ENCODE measurements at regions not wholly inside any gene's neighbourhood (a gene's known extent, or its start where the extent isn't known, plus 50 kb on each side); places are given as distances from the start of the nearest gene placed in this dataset.

- Mint-ChIP-seq H3K27me3 (ENCODE audit: low read depth) (no peaks in the 10 kb centered on the region), H3K27ac (no peak overlapping the region), H3K9me3 (ENCODE audit: insufficient read depth) (no peaks in the 10 kb centered on the region), H3K36me3 (ENCODE audit: low read depth) (no peaks in the 10 kb centered on the region), H3K4me3 (no peak overlapping the region), H3K4me1 (ENCODE audit: low read depth) (no peaks in the 10 kb centered on the region)
- no peak for ATAC-seq
- ChIA-PET CTCF (no interaction called here), POLR2A (no interaction called here)
- DNase-seq: no peak
Observed at GRCh38 chr11:21625982-21626381, 566.9 kb upstream of the ANO5 start.

GRCh38 chr11:21628641-21629040, 564.2 kb upstream of the ANO5 start:
- CTCF ChIA-PET: no interaction called here

GRCh38 chr11:21630934-21631478, 561.9 kb upstream of the ANO5 start:
- no peaks in the 10 kb centered on the region for H3K4me1 Mint-ChIP-seq (ENCODE audit: low read depth)
- H3K27me3 Mint-ChIP-seq (ENCODE audit: low read depth): no peaks in the 10 kb centered on the region
- ATAC-seq: no peak
- H3K27ac Mint-ChIP-seq: no peak overlapping the region
- H3K9me3 Mint-ChIP-seq (ENCODE audit: insufficient read depth): no peaks in the 10 kb centered on the region
- CTCF ChIA-PET: no interaction called here
- no peak for DNase-seq
- POLR2A ChIA-PET: no interaction called here
- H3K36me3 Mint-ChIP-seq (ENCODE audit: low read depth): no peaks in the 10 kb centered on the region
- no peak overlapping the region for H3K4me3 Mint-ChIP-seq

More at GRCh38 chr11:21628641-21629040, 564.2 kb upstream of the ANO5 start:
- H3K36me3 Mint-ChIP-seq (ENCODE audit: low read depth): no peaks in the 10 kb centered on the region
- DNase-seq (no peak), ATAC-seq (no peak)
- POLR2A ChIA-PET: no interaction called here
- no peak overlapping the region for H3K27ac Mint-ChIP-seq
- H3K4me1 Mint-ChIP-seq (ENCODE audit: low read depth): no peaks in the 10 kb centered on the region
- no peak overlapping the region for H3K4me3 Mint-ChIP-seq
- no peaks in the 10 kb centered on the region for H3K27me3 Mint-ChIP-seq (ENCODE audit: low read depth)
- no peaks in the 10 kb centered on the region for H3K9me3 Mint-ChIP-seq (ENCODE audit: insufficient read depth)

- CTCF ChIA-PET: no interaction called here
- POLR2A ChIA-PET: no interaction called here
- Mint-ChIP-seq H3K27ac (no peak overlapping the region), H3K27me3 (ENCODE audit: low read depth) (no peaks in the 10 kb centered on the region), H3K9me3 (ENCODE audit: insufficient read depth) (no peaks in the 10 kb centered on the region), H3K36me3 (ENCODE audit: low read depth) (no peaks in the 10 kb centered on the region), H3K4me1 (ENCODE audit: low read depth) (no peaks in the 10 kb centered on the region), H3K4me3 (no peak overlapping the region)
- ATAC-seq (no peak), DNase-seq (no peak)
Observed at GRCh38 chr11:21631991-21632390, 560.9 kb upstream of the ANO5 start.

GRCh38 chr11:21634491-21634890, 558.4 kb upstream of the ANO5 start:
- ChIA-PET POLR2A (no interaction called here), CTCF (no interaction called here)
- ATAC-seq (no peak), DNase-seq (no peak)
- H3K27ac Mint-ChIP-seq: no peak overlapping the region
- no peaks in the 10 kb centered on the region for H3K4me1 Mint-ChIP-seq (ENCODE audit: low read depth)
- no peaks in the 10 kb centered on the region for H3K9me3 Mint-ChIP-seq (ENCODE audit: insufficient read depth)
- H3K36me3 Mint-ChIP-seq (ENCODE audit: low read depth): no peaks in the 10 kb centered on the region
- no peak overlapping the region for H3K4me3 Mint-ChIP-seq
- no peaks in the 10 kb centered on the region for H3K27me3 Mint-ChIP-seq (ENCODE audit: low read depth)

GRCh38 chr11:21634956-21635355, 557.9 kb upstream of the ANO5 start:
- H3K4me3 Mint-ChIP-seq: no peak overlapping the region

GRCh38 chr11:21635394-21636145, 557.3 kb upstream of the ANO5 start:
- Mint-ChIP-seq H3K36me3 (ENCODE audit: low read depth) (no peaks in the 10 kb centered on the region), H3K4me1 (ENCODE audit: low read depth) (no peaks in the 10 kb centered on the region), H3K27me3 (ENCODE audit: low read depth) (no peaks in the 10 kb centered on the region), H3K9me3 (ENCODE audit: insufficient read depth) (no peaks in the 10 kb centered on the region), H3K27ac (no peak overlapping the region), H3K4me3 (no peak overlapping the region)
- no peak for DNase-seq
- ChIA-PET CTCF (no interaction called here), POLR2A (no interaction called here)
- no peak for ATAC-seq

More at GRCh38 chr11:21634956-21635355, 557.9 kb upstream of the ANO5 start:
- no peak for DNase-seq
- POLR2A ChIA-PET: no interaction called here
- no peaks in the 10 kb centered on the region for H3K9me3 Mint-ChIP-seq (ENCODE audit: insufficient read depth)
- no peaks in the 10 kb centered on the region for H3K27me3 Mint-ChIP-seq (ENCODE audit: low read depth)
- H3K36me3 Mint-ChIP-seq (ENCODE audit: low read depth): no peaks in the 10 kb centered on the region
- ATAC-seq: no peak
- CTCF ChIA-PET: no interaction called here
- no peaks in the 10 kb centered on the region for H3K4me1 Mint-ChIP-seq (ENCODE audit: low read depth)
- H3K27ac Mint-ChIP-seq: no peak overlapping the region

- Mint-ChIP-seq H3K36me3 (ENCODE audit: low read depth) (no peaks in the 10 kb centered on the region), H3K4me1 (ENCODE audit: low read depth) (no peaks in the 10 kb centered on the region), H3K9me3 (ENCODE audit: insufficient read depth) (no peaks in the 10 kb centered on the region), H3K27ac (no peak overlapping the region), H3K4me3 (no peak overlapping the region), H3K27me3 (ENCODE audit: low read depth) (no peaks in the 10 kb centered on the region)
- POLR2A ChIA-PET: no interaction called here
- ATAC-seq (no peak), DNase-seq (no peak)
- CTCF ChIA-PET: no interaction called here
Observed at GRCh38 chr11:21636561-21636960, 556.3 kb upstream of the ANO5 start.

- ChIA-PET CTCF (no interaction called here), POLR2A (no interaction called here)
- H3K9me3 Mint-ChIP-seq (ENCODE audit: insufficient read depth): no peaks in the 10 kb centered on the region
- H3K4me3 Mint-ChIP-seq: no peak overlapping the region
- no peak for DNase-seq
- no peaks in the 10 kb centered on the region for H3K36me3 Mint-ChIP-seq (ENCODE audit: low read depth)
- H3K27me3 Mint-ChIP-seq (ENCODE audit: low read depth): no peaks in the 10 kb centered on the region
- no peak for ATAC-seq
- no peaks in the 10 kb centered on the region for H3K4me1 Mint-ChIP-seq (ENCODE audit: low read depth)
- no peak overlapping the region for H3K27ac Mint-ChIP-seq
Observed at GRCh38 chr11:21640491-21640890, 552.4 kb upstream of the ANO5 start.

GRCh38 chr11:21641869-21642268, 551.0 kb upstream of the ANO5 start:
- no peak for DNase-seq
- Mint-ChIP-seq H3K36me3 (ENCODE audit: low read depth) (no peaks in the 10 kb centered on the region), H3K4me3 (no peak overlapping the region), H3K27me3 (ENCODE audit: low read depth) (no peaks in the 10 kb centered on the region), H3K9me3 (ENCODE audit: insufficient read depth) (no peaks in the 10 kb centered on the region), H3K4me1 (ENCODE audit: low read depth) (no peaks in the 10 kb centered on the region), H3K27ac (no peak overlapping the region)
- no peak for ATAC-seq
- ChIA-PET CTCF (no interaction called here), POLR2A (no interaction called here)

GRCh38 chr11:21646351-21646750, 546.5 kb upstream of the ANO5 start:
- Mint-ChIP-seq H3K27ac (no peak overlapping the region), H3K4me3 (no peak overlapping the region), H3K36me3 (ENCODE audit: low read depth) (no peaks in the 10 kb centered on the region), H3K27me3 (ENCODE audit: low read depth) (no peaks in the 10 kb centered on the region), H3K4me1 (ENCODE audit: low read depth) (no peaks in the 10 kb centered on the region), H3K9me3 (ENCODE audit: insufficient read depth) (no peaks in the 10 kb centered on the region)
- DNase-seq (no peak), ATAC-seq (no peak)
- ChIA-PET CTCF (no interaction called here), POLR2A (no interaction called here)

- ATAC-seq (no peak), DNase-seq (no peak)
- ChIA-PET POLR2A (no interaction called here), CTCF (no interaction called here)
- H3K36me3 Mint-ChIP-seq (ENCODE audit: low read depth): no peaks in the 10 kb centered on the region
- no peaks in the 10 kb centered on the region for H3K9me3 Mint-ChIP-seq (ENCODE audit: insufficient read depth)
- H3K27me3 Mint-ChIP-seq (ENCODE audit: low read depth): no peaks in the 10 kb centered on the region
- H3K27ac Mint-ChIP-seq: no peak overlapping the region
- no peak overlapping the region for H3K4me3 Mint-ChIP-seq
- no peaks in the 10 kb centered on the region for H3K4me1 Mint-ChIP-seq (ENCODE audit: low read depth)
Observed at GRCh38 chr11:21650961-21651360, 541.9 kb upstream of the ANO5 start.

GRCh38 chr11:21653951-21654421, 538.9 kb upstream of the ANO5 start:
- no peaks in the 10 kb centered on the region for H3K27me3 Mint-ChIP-seq (ENCODE audit: low read depth)
- H3K27ac Mint-ChIP-seq: no peak overlapping the region
- H3K36me3 Mint-ChIP-seq (ENCODE audit: low read depth): no peaks in the 10 kb centered on the region
- POLR2A ChIA-PET: no interaction called here
- H3K4me1 Mint-ChIP-seq (ENCODE audit: low read depth): no peaks in the 10 kb centered on the region
- no peak overlapping the region for H3K4me3 Mint-ChIP-seq
- CTCF ChIA-PET: no interaction called here
- peaks cover 6% of the 10 kb centered on the region for H3K9me3 Mint-ChIP-seq (ENCODE audit: insufficient read depth)
- no peak for ATAC-seq
- DNase-seq: no peak
